NB4 (cell line): ENCODE measurements at regions not wholly inside any gene's neighbourhood (a gene's known extent, or its start where the extent isn't known, plus 50 kb on each side); places are given as distances from the start of the nearest gene placed in this dataset.

Experiments
- CTCF ChIP-seq: IDR thresholded peaks from one replicate; pipeline ENCODE4 v1.5.1; 2012; ENCODE audit warnings: low read depth, low read length
- POLR2A ChIP-seq: IDR thresholded peaks from 2 replicates; pipeline ENCODE4 v1.6.1; 2011; ENCODE audit warnings: mild to moderate bottlenecking; ENCODE audit not compliant: insufficient read length; ENCODE audit errors: extremely low read depth

- TF ChIP-seq CTCF: no peak
- TF ChIP-seq POLR2A: no peak
Observed at GRCh38 chr11:29578806-29579205, 438.0 kb downstream of the KCNA4 start.
